KG1 (cell line): ENCODE measurements at regions not wholly inside any gene's neighbourhood (a gene's known extent, or its start where the extent isn't known, plus 50 kb on each side); places are given as distances from the start of the nearest gene placed in this dataset.
"Not testable (repeated sequence)": the region's sequence is repeated elsewhere in the genome, so short reads cannot be mapped to it uniquely, and the experiment has no call there.

Experiments used
- DNase-seq: peaks from one replicate; lab custom pipeline; 2025; lab: John Stamatoyannopoulos, UW

GRCh38 chr20:19874040-19874727 lies 116.1 kb downstream of the RIN2 start:
- no peak for DNase-seq

- DNase-seq = no peak
Observed at GRCh38 chr20:19875376-19876221, 117.5 kb downstream of the RIN2 start.

- no peak for DNase-seq
Observed at GRCh38 chr20:19876828-19877460, 118.9 kb downstream of the RIN2 start.

- DNase-seq = not testable (repeated sequence)
Observed at GRCh38 chr20:19879874-19880255, 121.8 kb downstream of the RIN2 start.

- no peak for DNase-seq
Observed at GRCh38 chr20:19880256-19881079, 122.4 kb downstream of the RIN2 start.

- DNase-seq = no peak
Observed at GRCh38 chr20:19881080-19881840, 123.2 kb downstream of the RIN2 start.

GRCh38 chr20:19881990-19882389 lies 123.9 kb downstream of the RIN2 start:
- DNase-seq = no peak

- DNase-seq = no peak
Observed at GRCh38 chr20:19882446-19882845, 124.4 kb downstream of the RIN2 start.

- DNase-seq = no peak
Observed at GRCh38 chr20:19883501-19883900, 125.4 kb downstream of the RIN2 start.

GRCh38 chr20:19885594-19885938 lies 127.5 kb downstream of the RIN2 start:
- DNase-seq = no peak

- no peak for DNase-seq
Observed at GRCh38 chr20:19885939-19886660, 128.0 kb downstream of the RIN2 start.

GRCh38 chr20:19886661-19887288 lies 128.7 kb downstream of the RIN2 start:
- DNase-seq = no peak

- no peak for DNase-seq
Observed at GRCh38 chr20:19887556-19888268, 129.4 kb upstream of the NAA20 start.

GRCh38 chr20:19888269-19888671 lies 128.9 kb upstream of the NAA20 start:
- DNase-seq = no peak

- DNase-seq = no peak
Observed at GRCh38 chr20:19889011-19889953, 127.9 kb upstream of the NAA20 start.

- DNase-seq = no peak
Observed at GRCh38 chr20:19890445-19891051, 126.6 kb upstream of the NAA20 start.

- no peak for DNase-seq
Observed at GRCh38 chr20:19893356-19893755, 123.8 kb upstream of the NAA20 start.

- DNase-seq = no peak
Observed at GRCh38 chr20:19895761-19896160, 121.4 kb upstream of the NAA20 start.
